ENCODE measurements at regions not wholly inside any gene's neighbourhood (a gene's known extent, or its start where the extent isn't known, plus 50 kb on each side); places are given as distances from the start of the nearest gene placed in this dataset.

DNA sequence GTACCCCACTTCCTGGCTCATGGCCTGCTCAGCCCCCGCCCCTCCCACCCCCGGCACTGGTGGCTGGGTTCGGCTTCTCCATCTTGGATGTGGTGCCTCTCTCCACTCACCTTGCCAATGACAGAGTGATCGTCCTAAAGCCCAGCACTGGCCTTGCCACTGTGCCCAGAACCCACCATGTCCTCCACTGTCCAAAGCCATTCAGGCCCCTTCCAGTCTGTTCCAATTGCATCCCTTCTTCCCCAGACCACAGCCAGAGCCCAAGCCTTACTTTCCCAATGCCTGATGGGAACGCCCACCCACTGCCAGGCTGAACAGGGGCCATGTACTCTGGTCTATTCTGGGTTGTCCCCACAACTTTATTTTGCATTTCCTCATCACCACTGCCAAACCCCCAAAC lies 625.8 kb upstream of the B3GAT1 start:
- no peak overlapping the region for H3K4me3 ChIP-seq (ENCODE audit: low read length)
- no peak overlapping the region for H3K27ac ChIP-seq (ENCODE audit: low read length)
- WGBS (ENCODE audit: insufficient coverage, low lambda C conversion rate): no CpG with 5 or more reads among the region's 5 CpGs
- H3K4me1 ChIP-seq (ENCODE audit: control insufficient read depth, insufficient read depth, low read length): no peaks in the 10 kb centered on the region
- no peak for DNase-seq
- no peaks in the 10 kb centered on the region for H3K36me3 ChIP-seq (ENCODE audit: control insufficient read depth, insufficient read depth, low read length)
- H3K27me3 ChIP-seq (ENCODE audit: control insufficient read depth, insufficient read depth, low read length): no peaks in the 10 kb centered on the region
- H3K9me3 ChIP-seq (ENCODE audit: control insufficient read depth, low read depth, low read length): no peaks in the 10 kb centered on the region

DNA sequence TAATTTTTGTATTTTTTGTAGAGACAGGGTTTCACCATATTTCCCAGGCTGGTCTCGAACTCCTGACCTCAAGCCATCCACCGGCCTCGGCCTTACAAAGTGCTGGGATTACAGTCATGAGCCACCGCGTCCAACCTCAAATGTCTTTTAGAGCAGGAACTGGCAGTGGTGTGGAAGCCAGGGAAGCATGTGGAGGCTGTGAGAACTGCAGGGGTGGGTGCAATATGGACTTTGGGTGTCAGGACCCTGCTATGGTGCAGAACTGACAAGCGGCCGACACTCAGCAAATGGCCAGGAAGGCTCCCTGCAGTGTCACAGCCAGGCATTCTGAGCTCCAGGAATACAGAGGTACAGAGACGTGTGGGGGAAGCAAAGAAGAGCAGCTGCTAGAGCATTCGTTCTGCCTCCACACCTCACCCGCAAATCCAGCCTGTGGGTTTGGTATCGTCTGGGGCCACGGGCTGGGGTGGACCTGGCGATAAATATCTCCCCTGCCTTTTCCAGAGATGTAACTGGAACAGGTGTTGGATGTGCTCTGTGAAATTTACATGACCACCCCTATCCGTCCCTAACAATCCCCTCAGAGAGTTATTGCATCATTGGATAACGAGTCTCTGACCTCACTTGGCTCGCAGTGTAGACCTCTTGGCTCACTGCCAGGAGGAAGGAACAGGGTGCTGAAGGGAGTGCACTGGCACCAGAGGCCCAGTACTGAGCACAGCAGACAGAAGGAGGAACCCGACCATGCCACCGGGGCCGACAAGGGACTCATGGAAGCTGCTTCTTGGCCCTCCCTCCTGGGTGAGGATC lies 624.7 kb upstream of the B3GAT1 start:
- Histone ChIP-seq H3K27me3 (ENCODE audit: control insufficient read depth, insufficient read depth, low read length) (no peaks in the 10 kb centered on the region), H3K4me1 (ENCODE audit: control insufficient read depth, insufficient read depth, low read length) (no peaks in the 10 kb centered on the region), H3K36me3 (ENCODE audit: control insufficient read depth, insufficient read depth, low read length) (no peaks in the 10 kb centered on the region), H3K4me3 (ENCODE audit: low read length) (no peak overlapping the region), H3K9me3 (ENCODE audit: control insufficient read depth, low read depth, low read length) (no peaks in the 10 kb centered on the region), H3K27ac (ENCODE audit: low read length) (no peak overlapping the region)
- DNase-seq: no peak
- WGBS (ENCODE audit: insufficient coverage, low lambda C conversion rate): 93% methylated on average over 4 of the region's 19 CpGs

DNA sequence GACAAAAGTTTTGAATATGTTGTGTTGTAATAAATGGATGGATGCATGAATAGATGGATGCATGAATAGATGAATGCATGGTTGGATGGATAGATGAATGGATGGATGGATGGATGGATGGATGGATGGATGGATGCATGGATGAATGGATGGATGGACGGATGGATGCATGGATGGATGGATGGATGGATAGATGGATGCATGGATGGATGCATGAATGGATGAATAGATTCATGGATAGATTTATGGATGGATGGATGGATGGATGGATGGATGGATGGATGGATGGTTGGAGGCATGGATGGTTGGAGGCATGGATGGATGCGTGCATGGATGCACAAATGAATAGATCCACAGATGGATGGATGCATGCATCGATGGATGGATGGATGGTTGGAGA lies 623.2 kb upstream of the B3GAT1 start:
- WGBS (ENCODE audit: insufficient coverage, low lambda C conversion rate): 96% methylated on average over 3 of the region's 3 CpGs
- H3K27ac ChIP-seq (ENCODE audit: low read length): no peak overlapping the region

DNA sequence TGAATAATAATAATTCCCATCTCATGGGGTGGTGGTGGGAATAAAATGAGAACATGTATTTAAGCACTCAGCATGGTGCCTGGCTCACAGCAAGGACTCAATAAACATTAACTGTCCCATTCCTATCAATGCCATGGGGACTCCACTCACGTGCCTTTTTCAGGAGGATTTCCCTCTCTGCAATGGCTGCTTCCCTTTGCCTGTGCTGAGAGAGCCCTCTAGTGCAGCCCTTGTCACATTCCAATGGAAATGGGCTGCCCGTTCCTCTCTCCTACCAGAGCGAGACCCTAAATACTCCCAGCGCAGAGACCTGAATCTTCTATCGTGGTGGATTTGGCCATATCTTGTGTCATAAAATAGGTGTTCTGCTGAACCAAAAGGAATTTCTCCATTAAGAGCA lies 621.5 kb upstream of the B3GAT1 start:
- H3K4me3 ChIP-seq (ENCODE audit: low read length): no peak overlapping the region
- H3K36me3 ChIP-seq (ENCODE audit: control insufficient read depth, insufficient read depth, low read length): no peaks in the 10 kb centered on the region
- DNase-seq: peak; percentile 26 to 53
- WGBS (ENCODE audit: insufficient coverage, low lambda C conversion rate): no CpG with 5 or more reads among the region's 5 CpGs
- H3K27me3 ChIP-seq (ENCODE audit: control insufficient read depth, insufficient read depth, low read length): no peaks in the 10 kb centered on the region
- H3K4me1 ChIP-seq (ENCODE audit: control insufficient read depth, insufficient read depth, low read length): no peaks in the 10 kb centered on the region
- H3K9me3 ChIP-seq (ENCODE audit: control insufficient read depth, low read depth, low read length): no peaks in the 10 kb centered on the region
- no peak overlapping the region for H3K27ac ChIP-seq (ENCODE audit: low read length)

More for the DNA sequence above, 623.2 kb upstream of the B3GAT1 start:
- no peaks in the 10 kb centered on the region for H3K27me3 ChIP-seq (ENCODE audit: control insufficient read depth, insufficient read depth, low read length)
- DNase-seq: no peak
- no peak overlapping the region for H3K4me3 ChIP-seq (ENCODE audit: low read length)
- no peaks in the 10 kb centered on the region for H3K9me3 ChIP-seq (ENCODE audit: control insufficient read depth, low read depth, low read length)
- H3K36me3 ChIP-seq (ENCODE audit: control insufficient read depth, insufficient read depth, low read length): no peaks in the 10 kb centered on the region
- no peaks in the 10 kb centered on the region for H3K4me1 ChIP-seq (ENCODE audit: control insufficient read depth, insufficient read depth, low read length)

DNA sequence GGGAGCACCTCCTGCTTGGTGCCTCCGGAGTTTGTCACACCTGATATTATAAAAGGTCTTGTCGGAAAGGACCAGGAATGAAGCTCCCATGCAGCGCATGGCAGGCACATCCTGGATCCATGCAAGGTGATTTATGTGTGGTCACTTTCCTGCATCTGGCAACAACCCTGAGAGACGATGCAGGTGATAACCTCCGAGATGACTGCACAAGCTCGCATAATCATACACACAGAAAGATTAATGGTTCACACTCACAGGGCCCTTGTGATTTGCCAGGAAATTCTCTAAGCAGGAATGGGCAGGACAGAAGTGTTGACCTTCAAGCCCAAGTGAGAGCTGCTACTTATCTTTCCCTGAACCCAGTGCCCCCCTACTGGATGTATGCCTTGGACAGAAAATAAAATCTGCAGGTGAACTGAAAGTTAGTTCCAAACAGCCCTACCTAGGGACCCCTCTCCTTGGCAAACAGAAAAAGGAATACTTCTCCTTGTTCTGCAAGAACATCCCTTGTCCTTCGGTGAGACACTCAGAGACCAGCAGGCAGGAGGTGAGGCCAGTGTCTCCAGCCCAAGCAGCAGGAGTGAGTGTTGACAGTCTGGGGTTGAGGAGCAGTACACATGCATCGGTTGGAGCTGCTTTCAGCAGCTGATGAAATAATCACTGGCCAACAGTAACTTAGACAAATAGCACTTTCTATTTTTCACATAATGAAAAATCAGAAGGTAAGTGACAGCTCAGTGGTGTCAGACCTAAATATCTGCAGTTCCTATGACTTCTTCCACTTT lies 619.4 kb upstream of the B3GAT1 start:
- no peak for DNase-seq
- WGBS (ENCODE audit: insufficient coverage, low lambda C conversion rate): no CpG with 5 or more reads among the region's 8 CpGs
- Histone ChIP-seq H3K36me3 (ENCODE audit: control insufficient read depth, insufficient read depth, low read length) (no peaks in the 10 kb centered on the region), H3K9me3 (ENCODE audit: control insufficient read depth, low read depth, low read length) (no peaks in the 10 kb centered on the region), H3K4me3 (ENCODE audit: low read length) (no peak overlapping the region), H3K27me3 (ENCODE audit: control insufficient read depth, insufficient read depth, low read length) (no peaks in the 10 kb centered on the region), H3K4me1 (ENCODE audit: control insufficient read depth, insufficient read depth, low read length) (no peaks in the 10 kb centered on the region), H3K27ac (ENCODE audit: low read length) (no peak overlapping the region)

DNA sequence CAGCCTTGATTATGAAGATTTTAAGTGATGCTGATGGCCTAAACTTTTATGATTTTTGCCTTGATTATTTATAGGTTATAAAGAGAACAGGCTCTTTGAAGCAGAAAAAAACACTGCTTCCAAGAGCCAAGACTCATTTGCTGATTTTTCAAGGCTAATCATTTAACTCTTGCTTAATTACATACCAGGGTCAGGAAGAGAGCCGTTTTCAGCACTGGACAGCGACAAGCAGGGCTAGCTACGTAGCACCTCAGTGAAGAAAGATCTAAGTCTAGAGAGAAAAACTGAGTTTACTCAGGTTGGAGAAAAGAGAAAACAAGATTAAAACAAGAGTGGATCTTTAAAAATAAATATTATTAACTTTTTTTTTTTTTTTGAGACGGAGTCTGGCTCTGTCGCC lies 615.4 kb upstream of the B3GAT1 start:
- H3K9me3 ChIP-seq (ENCODE audit: control insufficient read depth, low read depth, low read length): no peaks in the 10 kb centered on the region
- H3K36me3 ChIP-seq (ENCODE audit: control insufficient read depth, insufficient read depth, low read length): no peaks in the 10 kb centered on the region
- H3K27me3 ChIP-seq (ENCODE audit: control insufficient read depth, insufficient read depth, low read length): no peaks in the 10 kb centered on the region
- no peak overlapping the region for H3K4me3 ChIP-seq (ENCODE audit: low read length)
- peak; percentile 62 to 70 for DNase-seq
- no CpG with 5 or more reads among the region's 5 CpGs for WGBS (ENCODE audit: insufficient coverage, low lambda C conversion rate)
- H3K4me1 ChIP-seq (ENCODE audit: control insufficient read depth, insufficient read depth, low read length): no peaks in the 10 kb centered on the region
- no peak overlapping the region for H3K27ac ChIP-seq (ENCODE audit: low read length)

DNA sequence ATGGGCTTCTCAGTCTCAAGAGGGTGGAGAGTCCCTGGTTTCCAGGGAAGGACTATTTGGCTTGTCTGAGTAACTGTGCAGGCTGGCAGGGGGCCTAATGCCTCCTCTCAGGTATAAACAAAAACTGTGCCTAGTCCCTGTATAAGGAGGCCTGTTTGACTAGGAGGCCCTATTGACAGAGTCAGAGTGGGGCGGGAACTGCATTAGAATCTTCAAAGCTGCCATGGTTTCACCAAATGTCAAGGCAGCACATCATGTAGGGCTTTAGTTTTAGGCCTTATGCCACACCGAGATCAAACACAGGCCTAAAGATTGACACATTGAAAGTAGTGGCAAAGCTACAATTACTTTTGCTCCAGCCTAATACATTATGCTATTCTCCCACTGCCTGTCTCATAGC lies 611.5 kb upstream of the B3GAT1 start:
- Histone ChIP-seq H3K9me3 (ENCODE audit: control insufficient read depth, low read depth, low read length) (no peaks in the 10 kb centered on the region), H3K27ac (ENCODE audit: low read length) (no peak overlapping the region), H3K36me3 (ENCODE audit: control insufficient read depth, insufficient read depth, low read length) (no peaks in the 10 kb centered on the region), H3K27me3 (ENCODE audit: control insufficient read depth, insufficient read depth, low read length) (no peaks in the 10 kb centered on the region), H3K4me3 (ENCODE audit: low read length) (no peak overlapping the region), H3K4me1 (ENCODE audit: control insufficient read depth, insufficient read depth, low read length) (no peaks in the 10 kb centered on the region)
- no CpG with 5 or more reads among the region's 2 CpGs for WGBS (ENCODE audit: insufficient coverage, low lambda C conversion rate)
- DNase-seq: no peak

DNA sequence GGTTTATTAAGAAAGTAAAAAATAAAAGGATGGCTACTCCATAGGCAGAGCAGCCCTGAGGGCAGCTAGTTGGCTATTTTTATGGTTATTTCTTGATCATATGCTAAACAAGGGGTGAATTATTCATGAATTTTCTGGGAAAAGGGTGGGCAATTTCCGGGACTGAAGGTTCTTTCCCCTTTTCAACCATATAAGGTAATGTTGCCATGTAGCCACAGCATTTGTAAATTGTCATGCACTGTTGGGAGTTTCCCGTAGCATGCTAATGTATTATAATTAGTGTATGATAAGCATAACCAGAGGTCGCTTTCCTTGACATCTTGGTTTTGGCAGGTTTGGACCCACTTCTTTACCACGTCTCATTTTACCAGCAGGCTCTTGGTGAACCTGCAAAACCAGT lies 610.4 kb upstream of the B3GAT1 start:
- no peaks in the 10 kb centered on the region for H3K9me3 ChIP-seq (ENCODE audit: control insufficient read depth, low read depth, low read length)
- no peak overlapping the region for H3K4me3 ChIP-seq (ENCODE audit: low read length)
- H3K4me1 ChIP-seq (ENCODE audit: control insufficient read depth, insufficient read depth, low read length): no peaks in the 10 kb centered on the region
- WGBS (ENCODE audit: insufficient coverage, low lambda C conversion rate): no CpG with 5 or more reads among the region's 4 CpGs
- no peaks in the 10 kb centered on the region for H3K36me3 ChIP-seq (ENCODE audit: control insufficient read depth, insufficient read depth, low read length)
- H3K27ac ChIP-seq (ENCODE audit: low read length): no peak overlapping the region
- no peaks in the 10 kb centered on the region for H3K27me3 ChIP-seq (ENCODE audit: control insufficient read depth, insufficient read depth, low read length)
- DNase-seq: no peak

DNA sequence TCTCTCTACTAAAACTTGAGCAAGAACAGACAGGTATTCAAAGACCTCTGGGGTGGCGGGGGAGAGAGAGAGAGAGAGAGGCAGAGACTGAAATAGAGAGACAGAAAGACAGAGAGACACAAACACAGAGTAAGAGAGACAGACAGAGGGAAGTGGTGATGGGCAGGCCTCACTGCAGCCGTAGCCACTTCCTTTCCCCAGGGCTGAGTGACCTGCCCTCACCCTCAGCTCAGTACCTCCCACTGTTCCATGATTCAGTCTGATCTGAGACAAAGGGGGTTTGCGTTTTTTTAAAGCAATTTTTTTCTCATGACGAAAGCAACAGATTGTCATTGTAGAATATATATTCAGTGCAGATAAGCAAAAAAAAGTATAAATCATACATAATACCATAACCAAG lies 607.9 kb upstream of the B3GAT1 start:
- no peaks in the 10 kb centered on the region for H3K36me3 ChIP-seq (ENCODE audit: control insufficient read depth, insufficient read depth, low read length)
- no peaks in the 10 kb centered on the region for H3K4me1 ChIP-seq (ENCODE audit: control insufficient read depth, insufficient read depth, low read length)
- no peak for DNase-seq
- no CpG with 5 or more reads among the region's 4 CpGs for whole genome bisulfite sequencing (ENCODE audit: insufficient coverage, low lambda C conversion rate)
- no peak overlapping the region for H3K4me3 ChIP-seq (ENCODE audit: low read length)
- no peak overlapping the region for H3K27ac ChIP-seq (ENCODE audit: low read length)
- peaks cover 5% of the 10 kb centered on the region for H3K27me3 ChIP-seq (ENCODE audit: control insufficient read depth, insufficient read depth, low read length)
- no peaks in the 10 kb centered on the region for H3K9me3 ChIP-seq (ENCODE audit: control insufficient read depth, low read depth, low read length)

DNA sequence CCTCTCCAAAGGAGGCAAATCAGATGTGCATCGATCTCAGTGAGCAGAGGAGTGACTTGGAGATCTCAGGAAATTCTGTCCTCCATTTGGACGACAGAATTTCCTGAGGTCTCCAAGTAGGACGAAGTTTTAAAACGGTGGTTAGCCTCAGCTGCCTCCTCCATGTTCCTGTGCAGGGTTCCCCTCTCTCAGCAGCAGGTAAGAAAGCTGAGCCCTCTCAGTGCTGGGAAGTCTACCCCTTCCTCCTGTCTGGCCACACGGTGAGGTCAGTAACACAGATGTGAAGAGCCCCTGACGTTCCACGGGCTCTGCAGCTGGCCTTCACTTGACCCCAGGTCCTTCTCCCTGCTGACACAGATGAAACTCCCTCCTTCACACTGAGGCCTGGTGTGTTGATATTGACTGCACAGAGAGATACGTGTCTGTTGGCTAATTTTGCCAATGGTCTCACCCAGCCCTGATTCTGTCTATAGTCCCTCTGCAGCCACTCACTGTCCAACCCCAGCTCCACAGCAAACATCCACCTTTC lies 607.4 kb upstream of the B3GAT1 start:
- no peak overlapping the region for H3K27ac ChIP-seq (ENCODE audit: low read length)
- peaks cover 5% of the 10 kb centered on the region for H3K27me3 ChIP-seq (ENCODE audit: control insufficient read depth, insufficient read depth, low read length)
- no peak for DNase-seq
- no peaks in the 10 kb centered on the region for H3K9me3 ChIP-seq (ENCODE audit: control insufficient read depth, low read depth, low read length)
- no CpG with 5 or more reads among the region's 8 CpGs for WGBS (ENCODE audit: insufficient coverage, low lambda C conversion rate)
- H3K4me3 ChIP-seq (ENCODE audit: low read length): no peak overlapping the region
- no peaks in the 10 kb centered on the region for H3K36me3 ChIP-seq (ENCODE audit: control insufficient read depth, insufficient read depth, low read length)
- H3K4me1 ChIP-seq (ENCODE audit: control insufficient read depth, insufficient read depth, low read length): no peaks in the 10 kb centered on the region

All from large intestine (tissue), 3 donors.